ENCODE measurements at regions not wholly inside any gene's neighbourhood (a gene's known extent, or its start where the extent isn't known, plus 50 kb on each side); places are given as distances from the start of the nearest gene placed in this dataset.
"Not testable (repeated sequence)": the region's sequence is repeated elsewhere in the genome, so short reads cannot be mapped to it uniquely, and the experiment has no call there.

- no peak for ATAC-seq
- DNase-seq = no peak
- H3K4me3 ChIP-seq = no peak overlapping the region
- no peak for TF ChIP-seq CTCF (IDR thresholded peaks at IDR 0.05)
- no peaks in the 10 kb centered on the region for H3K27me3 ChIP-seq
- H3K27ac ChIP-seq = no peak overlapping the region
- H3K9me3 ChIP-seq = no peaks in the 10 kb centered on the region
- intact Hi-C loops (cut with DNase I) = no loop called here
- no peaks in the 10 kb centered on the region for H3K36me3 ChIP-seq
- no peaks in the 10 kb centered on the region for H3K4me1 ChIP-seq
Observed at GRCh38 chr12:41661141-41661765, 473.1 kb downstream of the PDZRN4 start.

- TF ChIP-seq CTCF (IDR thresholded peaks at IDR 0.05) = no peak
- Histone ChIP-seq H3K9me3 (no peaks in the 10 kb centered on the region), H3K27me3 (no peaks in the 10 kb centered on the region), H3K4me1 (no peaks in the 10 kb centered on the region), H3K27ac (no peak overlapping the region), H3K36me3 (no peaks in the 10 kb centered on the region), H3K4me3 (no peak overlapping the region)
- intact Hi-C loops (cut with DNase I) = no loop called here
- ATAC-seq (no peak), DNase-seq (no peak)
Observed at GRCh38 chr12:41656454-41656853, 468.3 kb downstream of the PDZRN4 start.

GRCh38 chr12:41653386-41654326 lies 465.5 kb downstream of the PDZRN4 start:
- ATAC-seq (peak; percentile 59), DNase-seq (no peak)
- no peaks in the 10 kb centered on the region for H3K27me3 ChIP-seq
- no peak overlapping the region for H3K27ac ChIP-seq
- H3K36me3 ChIP-seq = no peaks in the 10 kb centered on the region
- intact Hi-C loops (cut with DNase I) = no loop called here
- no peak for TF ChIP-seq CTCF (IDR thresholded peaks at IDR 0.05)
- H3K4me1 ChIP-seq = no peaks in the 10 kb centered on the region
- H3K4me3 ChIP-seq = no peak overlapping the region
- H3K9me3 ChIP-seq = no peaks in the 10 kb centered on the region

- no peaks in the 10 kb centered on the region for H3K27me3 ChIP-seq
- H3K9me3 ChIP-seq = no peaks in the 10 kb centered on the region
- no peaks in the 10 kb centered on the region for H3K4me1 ChIP-seq
- intact Hi-C loops (cut with DNase I) = no loop called here
- DNase-seq (no peak), ATAC-seq (no peak)
- no peak for TF ChIP-seq CTCF (IDR thresholded peaks at IDR 0.05)
- H3K4me3 ChIP-seq = no peak overlapping the region
- no peak overlapping the region for H3K27ac ChIP-seq
- no peaks in the 10 kb centered on the region for H3K36me3 ChIP-seq
Observed at GRCh38 chr12:41652981-41653380, 464.9 kb downstream of the PDZRN4 start.

GRCh38 chr12:41645624-41646023 lies 457.5 kb downstream of the PDZRN4 start:
- no peaks in the 10 kb centered on the region for H3K9me3 ChIP-seq
- no peaks in the 10 kb centered on the region for H3K4me1 ChIP-seq
- no peak for TF ChIP-seq CTCF (IDR thresholded peaks at IDR 0.05)
- intact Hi-C loops (cut with DNase I) = no loop called here
- no peaks in the 10 kb centered on the region for H3K36me3 ChIP-seq
- no peak overlapping the region for H3K27ac ChIP-seq
- DNase-seq (no peak), ATAC-seq (no peak)
- no peak overlapping the region for H3K4me3 ChIP-seq
- no peaks in the 10 kb centered on the region for H3K27me3 ChIP-seq

GRCh38 chr12:41642808-41643207 lies 454.7 kb downstream of the PDZRN4 start:
- H3K27me3 ChIP-seq; H3K4me1 ChIP-seq; intact Hi-C loops (cut with DNase I); DNase-seq; H3K4me3 ChIP-seq; ATAC-seq; H3K36me3 ChIP-seq; H3K9me3 ChIP-seq; H3K27ac ChIP-seq: not testable (repeated sequence)

All from upper lobe of right lung (tissue), 1 donor.